GM19239 (cell line): ENCODE measurements at regions not wholly inside any gene's neighbourhood (a gene's known extent, or its start where the extent isn't known, plus 50 kb on each side); places are given as distances from the start of the nearest gene placed in this dataset.

Source experiments
- DNase-seq: peaks from one replicate; pipeline ENCODE4 v3.0.0; 2011; ENCODE audit warnings: low spot score; ENCODE audit not compliant: insufficient read length
- FAIRE-seq: peaks from 2 replicates; lab custom pipeline; 2011; peaks lifted over from hg19 to GRCh38; lab: Jason Lieb, UNC

DNA sequence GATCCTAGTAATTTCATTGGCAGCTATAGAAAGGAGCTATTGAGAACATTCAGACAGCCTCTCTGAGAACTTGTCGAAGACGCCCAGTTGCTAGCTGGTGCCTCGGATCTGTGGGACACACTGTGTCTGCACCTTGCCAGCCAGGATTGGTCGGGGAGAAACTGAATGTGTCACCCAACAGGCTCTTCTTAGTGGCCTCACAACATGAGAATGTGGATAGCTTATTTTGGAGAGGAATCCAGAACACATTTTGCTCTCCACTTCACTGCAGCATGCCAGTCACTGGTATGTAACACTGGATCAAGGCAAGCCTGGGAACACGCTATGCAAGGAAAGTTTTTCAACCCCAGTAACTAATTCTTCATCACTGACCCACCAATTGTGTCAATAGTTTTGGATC is 89.5 kb upstream of the TRPC3 start:
- FAIRE-seq: no peak
- no peak for DNase-seq

GRCh38 chr4:122038896-122039295 is 87.0 kb upstream of the TRPC3 start:
- DNase-seq: no peak
- no peak for FAIRE-seq

DNA sequence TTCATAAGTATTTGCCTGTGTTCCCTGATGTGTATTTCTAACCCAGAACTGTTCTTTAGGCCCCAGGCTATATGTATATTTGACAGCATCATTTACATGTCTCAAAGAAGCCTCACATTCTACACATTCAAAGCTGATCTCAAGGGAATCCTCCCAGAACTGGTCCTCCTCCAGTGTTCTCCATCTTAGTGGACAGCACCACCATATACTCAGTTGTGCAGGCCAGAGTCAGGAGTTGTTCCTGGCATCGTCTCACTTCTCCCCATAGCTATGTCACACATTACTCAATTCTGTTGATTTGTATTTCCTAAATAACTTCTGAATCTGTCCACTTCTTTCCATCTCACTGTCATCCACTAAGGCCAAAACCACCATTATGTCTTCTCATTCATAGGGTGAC is 82.8 kb upstream of the TRPC3 start:
- FAIRE-seq (no peak), DNase-seq (no peak)

DNA sequence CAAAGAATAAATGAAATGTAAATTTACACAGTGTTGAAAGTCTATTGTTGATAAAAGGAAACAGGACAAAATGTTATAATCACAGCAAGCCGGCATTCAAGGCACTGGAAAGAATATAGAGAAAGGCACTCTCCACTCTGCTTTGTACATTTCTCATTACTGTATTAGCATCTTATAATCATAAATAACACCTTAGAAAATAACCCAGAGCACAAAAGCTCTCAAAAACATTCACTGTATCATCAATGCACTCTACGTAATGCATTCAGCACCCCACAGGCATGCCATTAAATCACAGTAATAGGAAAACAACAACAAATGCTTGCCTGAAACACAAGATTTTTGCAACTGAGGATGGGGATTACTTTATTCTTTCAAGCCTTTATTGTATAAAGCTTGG is 75.3 kb upstream of the TRPC3 start:
- DNase-seq: no peak
- FAIRE-seq: no peak

- FAIRE-seq: no peak
- no peak for DNase-seq
These were observed 65.4 kb upstream of the TRPC3 start for GRCh38 chr4:122017296-122017695.

- DNase-seq (no peak), FAIRE-seq (no peak)
These were observed 63.3 kb upstream of the TRPC3 start for GRCh38 chr4:122015203-122015602.

GRCh38 chr4:122012735-122013134 is 60.9 kb upstream of the TRPC3 start:
- no peak for FAIRE-seq

GRCh38 chr4:122010610-122011009 is 58.8 kb upstream of the TRPC3 start:
- DNase-seq (no peak), FAIRE-seq (no peak)

More at GRCh38 chr4:122012735-122013134, 60.9 kb upstream of the TRPC3 start:
- no peak for DNase-seq

GRCh38 chr4:122009524-122009923 is 57.7 kb upstream of the TRPC3 start:
- FAIRE-seq (no peak), DNase-seq (no peak)

DNA sequence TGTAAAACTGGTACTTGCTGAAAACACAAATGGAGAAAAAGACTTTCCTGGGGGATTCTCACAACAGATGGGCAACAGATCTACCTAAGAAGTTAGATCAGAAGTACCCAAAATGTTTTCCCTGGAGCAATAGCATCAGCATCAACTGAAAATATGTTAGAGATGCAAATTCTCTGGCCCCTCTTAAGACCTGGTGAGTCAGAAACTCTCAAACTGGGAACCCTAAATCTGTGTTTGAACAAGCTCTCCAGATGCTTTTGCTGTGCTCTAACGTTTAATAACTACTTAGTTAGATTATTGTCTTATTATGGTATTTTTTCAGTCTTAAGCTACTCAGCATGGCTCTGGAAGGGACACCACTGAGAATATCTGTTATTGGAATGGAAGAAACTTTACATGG is 55.2 kb upstream of the TRPC3 start:
- FAIRE-seq (no peak), DNase-seq (no peak)

DNA sequence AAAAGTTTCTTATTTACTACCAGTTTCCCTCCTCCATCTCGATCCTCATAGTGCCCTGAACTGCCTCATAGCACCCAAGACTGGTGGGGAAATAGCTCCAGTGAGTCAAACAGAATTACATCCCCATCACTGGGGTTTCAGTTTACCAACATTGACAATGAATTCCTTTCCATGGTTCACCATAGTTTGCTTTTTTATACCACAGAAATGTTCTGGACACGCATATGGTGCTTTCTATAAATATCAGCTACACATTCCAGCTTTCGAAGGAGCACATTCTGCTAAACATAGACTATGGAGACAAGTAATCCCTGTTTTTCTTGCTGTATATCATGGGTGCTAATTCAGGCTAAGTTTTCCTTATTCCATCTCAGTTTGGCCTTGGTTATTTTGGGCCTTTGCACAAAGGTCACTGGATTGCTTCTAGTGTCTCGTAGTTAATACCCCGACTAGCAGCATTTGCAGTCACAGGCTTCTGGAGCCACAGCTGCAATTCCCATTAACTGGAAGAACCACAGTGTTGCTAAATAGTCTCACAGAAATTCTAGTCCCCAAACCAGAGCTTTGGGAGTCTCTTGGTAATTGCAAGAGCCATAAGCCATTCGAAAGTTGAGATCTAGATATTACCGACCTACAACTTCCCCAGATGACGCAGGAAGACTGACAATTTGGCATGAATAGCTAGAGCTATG is 53.4 kb upstream of the TRPC3 start:
- FAIRE-seq (no peak), DNase-seq (no peak)

DNA sequence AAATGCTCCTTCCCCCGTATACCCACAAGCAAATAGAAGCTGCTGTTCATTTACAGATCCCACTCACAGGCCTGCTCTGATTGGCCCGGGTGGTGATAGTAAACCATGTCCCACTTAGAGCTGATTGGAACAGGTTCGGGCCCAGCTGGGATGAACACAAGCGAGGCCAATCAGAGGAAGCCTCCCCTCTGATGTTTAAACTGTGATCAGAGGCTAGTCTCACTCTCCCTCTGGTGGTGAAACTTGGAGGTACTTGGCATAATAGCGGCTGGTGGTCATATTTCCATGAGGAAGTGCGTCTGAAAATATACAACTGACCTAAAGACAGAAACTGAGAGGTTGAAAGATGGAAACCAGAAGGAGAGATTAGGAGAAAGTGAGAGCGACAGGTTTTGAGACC is 51.5 kb upstream of the TRPC3 start:
- FAIRE-seq (peak; percentile 57), DNase-seq (peak; percentile 7)
